HUES6 (cell line): ENCODE measurements at regions not wholly inside any gene's neighbourhood (a gene's known extent, or its start where the extent isn't known, plus 50 kb on each side); places are given as distances from the start of the nearest gene placed in this dataset.

Source experiments
- H3K27ac ChIP-seq: 2 replicates; pipeline ENCODE4 v1.7.0; 2013; ENCODE audit warnings: low read depth, mild to moderate bottlenecking, low read length, inconsistent platforms
- H3K27me3 ChIP-seq: 2 replicates; pipeline ENCODE4 v1.6.1; 2013; ENCODE audit warnings: low read length; ENCODE audit not compliant: control insufficient read depth, insufficient read depth
- H3K36me3 ChIP-seq: 2 replicates; pipeline ENCODE4 v1.6.1; 2013; ENCODE audit warnings: low read length; ENCODE audit not compliant: control insufficient read depth, insufficient read depth
- H3K4me1 ChIP-seq: 2 replicates; pipeline ENCODE4 v1.6.1; 2013; ENCODE audit warnings: low read length; ENCODE audit not compliant: control insufficient read depth, insufficient read depth
- H3K4me3 ChIP-seq: 2 replicates; pipeline ENCODE4 v1.5.1; 2013; ENCODE audit warnings: low read depth, low read length
- H3K9ac ChIP-seq: one replicate; pipeline ENCODE4 v1.6.1; 2013; ENCODE audit warnings: mild to moderate bottlenecking, low read length
- H3K9me3 ChIP-seq: 2 replicates; pipeline ENCODE4 v1.6.1; 2013; ENCODE audit warnings: low read depth, low read length; ENCODE audit not compliant: control insufficient read depth, insufficient read depth

GRCh38 chr9:30977965-30978364, 1406.5 kb upstream of the ACO1 start:
- Histone ChIP-seq H3K4me3 (no peak overlapping the region), H3K27ac (no peak overlapping the region), H3K9me3 (peaks cover 3% of the 10 kb centered on the region; the same call in 1 of the 2 replicates), H3K27me3 (no peaks in the 10 kb centered on the region), H3K9ac (no peak overlapping the region), H3K36me3 (no peaks in the 10 kb centered on the region), H3K4me1 (0 out of 2 replicates have a peak, but pooled peaks cover 8% of the 10 kb centered on the region)

- Histone ChIP-seq H3K9me3 (peaks cover 3% of the 10 kb centered on the region; the same call in 1 of the 2 replicates), H3K36me3 (no peaks in the 10 kb centered on the region), H3K9ac (no peak overlapping the region), H3K27ac (no peak overlapping the region), H3K27me3 (no peaks in the 10 kb centered on the region), H3K4me1 (0 out of 2 replicates have a peak, but pooled peaks cover 8% of the 10 kb centered on the region), H3K4me3 (no peak overlapping the region)
Measured at GRCh38 chr9:30982301-30982700, 1402.1 kb upstream of the ACO1 start.

GRCh38 chr9:30995956-30996738, 1388.3 kb upstream of the ACO1 start:
- H3K36me3 ChIP-seq: no peaks in the 10 kb centered on the region
- no peak overlapping the region for H3K27ac ChIP-seq
- H3K4me3 ChIP-seq: no peak overlapping the region
- no peak overlapping the region for H3K9ac ChIP-seq
- H3K4me1 ChIP-seq: no peaks in the 10 kb centered on the region
- H3K27me3 ChIP-seq: no peaks in the 10 kb centered on the region
- H3K9me3 ChIP-seq: no peaks in the 10 kb centered on the region

- Histone ChIP-seq H3K9ac (no peak overlapping the region), H3K4me3 (no peak overlapping the region), H3K27me3 (no peaks in the 10 kb centered on the region), H3K9me3 (no peaks in the 10 kb centered on the region), H3K36me3 (no peaks in the 10 kb centered on the region), H3K4me1 (no peaks in the 10 kb centered on the region), H3K27ac (no peak overlapping the region)
Measured at GRCh38 chr9:30996761-30997160, 1387.7 kb upstream of the ACO1 start.

GRCh38 chr9:30997291-30997690, 1387.2 kb upstream of the ACO1 start:
- no peaks in the 10 kb centered on the region for H3K9me3 ChIP-seq
- no peaks in the 10 kb centered on the region for H3K4me1 ChIP-seq
- H3K27ac ChIP-seq: no peak overlapping the region
- no peaks in the 10 kb centered on the region for H3K27me3 ChIP-seq
- no peaks in the 10 kb centered on the region for H3K36me3 ChIP-seq
- no peak overlapping the region for H3K9ac ChIP-seq
- no peak overlapping the region for H3K4me3 ChIP-seq

- Histone ChIP-seq H3K9ac (no peak overlapping the region), H3K36me3 (no peaks in the 10 kb centered on the region), H3K4me3 (no peak overlapping the region), H3K4me1 (no peaks in the 10 kb centered on the region), H3K27ac (no peak overlapping the region), H3K9me3 (peaks cover 16% of the 10 kb centered on the region; the same call in 1 of the 2 replicates), H3K27me3 (no peaks in the 10 kb centered on the region)
Measured at GRCh38 chr9:31005086-31005665, 1379.3 kb upstream of the ACO1 start.

- Histone ChIP-seq H3K27me3 (no peaks in the 10 kb centered on the region), H3K9ac (no peak overlapping the region), H3K4me1 (peaks cover 3% of the 10 kb centered on the region; the same call in 1 of the 2 replicates), H3K4me3 (no peak overlapping the region), H3K27ac (no peak overlapping the region), H3K36me3 (no peaks in the 10 kb centered on the region), H3K9me3 (no peaks in the 10 kb centered on the region)
Measured at GRCh38 chr9:31013371-31013770, 1371.1 kb upstream of the ACO1 start.

GRCh38 chr9:31023847-31024246, 1360.6 kb upstream of the ACO1 start:
- no peaks in the 10 kb centered on the region for H3K36me3 ChIP-seq
- H3K4me1 ChIP-seq: peaks cover 6% of the 10 kb centered on the region; the same call in 1 of the 2 replicates
- H3K9ac ChIP-seq: no peak overlapping the region
- H3K27ac ChIP-seq: no peak overlapping the region
- no peaks in the 10 kb centered on the region for H3K27me3 ChIP-seq
- H3K4me3 ChIP-seq: no peak overlapping the region
- H3K9me3 ChIP-seq: no peaks in the 10 kb centered on the region

- H3K27me3 ChIP-seq: no peaks in the 10 kb centered on the region
- peaks cover 19% of the 10 kb centered on the region for H3K4me1 ChIP-seq
- no peak overlapping the region for H3K9ac ChIP-seq
- no peak overlapping the region for H3K27ac ChIP-seq
- H3K9me3 ChIP-seq: no peaks in the 10 kb centered on the region
- H3K4me3 ChIP-seq: no peak overlapping the region
- no peaks in the 10 kb centered on the region for H3K36me3 ChIP-seq
Measured at GRCh38 chr9:31027678-31028077, 1356.8 kb upstream of the ACO1 start.

- H3K27me3 ChIP-seq: no peaks in the 10 kb centered on the region
- no peaks in the 10 kb centered on the region for H3K36me3 ChIP-seq
- no peak overlapping the region for H3K4me3 ChIP-seq
- H3K9ac ChIP-seq: no peak overlapping the region
- peaks cover 17% of the 10 kb centered on the region; the same call in 1 of the 2 replicates for H3K4me1 ChIP-seq
- no peak overlapping the region for H3K27ac ChIP-seq
- H3K9me3 ChIP-seq: no peaks in the 10 kb centered on the region
Measured at GRCh38 chr9:31028137-31028536, 1356.3 kb upstream of the ACO1 start.

- Histone ChIP-seq H3K27ac (0 out of 2 replicates have a peak overlapping the region, but pooled peaks have one; percentile 1), H3K9me3 (no peaks in the 10 kb centered on the region), H3K4me3 (peak overlapping the region; percentile 1; the same call in 1 of the 2 replicates), H3K9ac (no peak overlapping the region), H3K4me1 (peaks cover 33% of the 10 kb centered on the region), H3K27me3 (no peaks in the 10 kb centered on the region), H3K36me3 (no peaks in the 10 kb centered on the region)
Measured at GRCh38 chr9:31030741-31031202, 1353.7 kb upstream of the ACO1 start.
